ENCODE measurements at regions not wholly inside any gene's neighbourhood (a gene's known extent, or its start where the extent isn't known, plus 50 kb on each side); places are given as distances from the start of the nearest gene placed in this dataset.

DNA sequence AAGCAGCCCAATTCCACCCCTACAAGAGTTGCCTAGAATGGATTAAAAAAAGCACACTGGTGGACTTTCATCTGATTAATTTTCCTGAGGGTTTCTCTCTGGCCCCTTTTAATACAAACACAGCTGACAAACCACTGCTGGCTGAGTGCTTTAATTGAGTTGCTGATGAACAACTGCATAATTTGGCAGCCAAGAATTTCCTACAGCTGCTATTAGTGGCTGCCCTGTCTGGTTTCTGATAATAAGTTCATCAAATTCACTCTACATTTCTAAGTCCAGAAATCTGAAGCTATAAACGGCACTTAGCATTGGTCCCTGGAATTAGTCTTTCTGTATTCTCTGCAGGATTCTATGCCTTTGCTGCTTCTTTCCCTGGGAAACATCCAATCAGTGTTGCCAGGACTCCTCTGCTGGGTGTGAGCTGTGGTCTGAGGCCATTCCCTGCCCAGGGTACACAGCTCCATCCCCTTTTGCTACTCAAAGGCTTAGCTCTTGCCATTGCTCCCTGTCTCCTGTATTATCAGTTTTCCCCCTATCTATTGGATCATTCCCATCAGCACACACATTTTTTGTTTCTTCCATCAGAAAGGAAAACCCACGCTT, 110.6 kb downstream of the LSM5 start:
- H3K36me3 ChIP-seq (ENCODE audit: control insufficient read depth, insufficient read depth, low read length) = no peaks in the 10 kb centered on the region
- no peak for DNase-seq (ENCODE audit: extremely low read depth, insufficient read length)
- no peak overlapping the region for H3K4me3 ChIP-seq (replicated peaks; ENCODE audit: low read depth, low read length)
- no peaks in the 10 kb centered on the region for H3K27me3 ChIP-seq (replicated peaks; ENCODE audit: control insufficient read depth, insufficient read depth, low read length)
- TF ChIP-seq, protein P1, sequence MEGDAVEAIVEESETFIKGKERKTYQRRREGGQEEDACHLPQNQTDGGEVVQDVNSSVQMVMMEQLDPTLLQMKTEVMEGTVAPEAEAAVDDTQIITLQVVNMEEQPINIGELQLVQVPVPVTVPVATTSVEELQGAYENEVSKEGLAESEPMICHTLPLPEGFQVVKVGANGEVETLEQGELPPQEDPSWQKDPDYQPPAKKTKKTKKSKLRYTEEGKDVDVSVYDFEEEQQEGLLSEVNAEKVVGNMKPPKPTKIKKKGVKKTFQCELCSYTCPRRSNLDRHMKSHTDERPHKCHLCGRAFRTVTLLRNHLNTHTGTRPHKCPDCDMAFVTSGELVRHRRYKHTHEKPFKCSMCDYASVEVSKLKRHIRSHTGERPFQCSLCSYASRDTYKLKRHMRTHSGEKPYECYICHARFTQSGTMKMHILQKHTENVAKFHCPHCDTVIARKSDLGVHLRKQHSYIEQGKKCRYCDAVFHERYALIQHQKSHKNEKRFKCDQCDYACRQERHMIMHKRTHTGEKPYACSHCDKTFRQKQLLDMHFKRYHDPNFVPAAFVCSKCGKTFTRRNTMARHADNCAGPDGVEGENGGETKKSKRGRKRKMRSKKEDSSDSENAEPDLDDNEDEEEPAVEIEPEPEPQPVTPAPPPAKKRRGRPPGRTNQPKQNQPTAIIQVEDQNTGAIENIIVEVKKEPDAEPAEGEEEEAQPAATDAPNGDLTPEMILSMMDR (IDR thresholded peaks at IDR 0.05; ENCODE audit: insufficient read depth, low read length, poor library complexity, severe bottlenecking) = no peak

DNA sequence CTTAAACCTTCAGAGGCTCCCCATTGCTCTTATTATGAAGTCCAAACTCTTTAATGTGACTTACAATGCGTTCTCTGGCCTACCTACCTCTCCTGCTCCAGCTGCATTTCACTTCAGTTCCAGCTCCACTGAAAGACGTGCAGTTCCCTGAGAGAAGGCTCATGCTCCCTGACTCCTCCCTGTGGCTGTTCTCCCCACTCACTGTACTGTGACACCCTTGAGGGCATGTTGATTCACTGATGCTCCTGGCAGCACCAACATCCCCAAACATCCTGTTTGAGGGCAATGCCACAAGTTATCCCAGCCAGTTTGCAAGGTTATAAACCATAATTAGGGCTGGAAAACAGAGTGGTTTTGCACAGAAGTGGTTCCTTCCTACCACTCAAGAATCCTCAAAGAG, 111.2 kb downstream of the LSM5 start:
- Histone ChIP-seq H3K27me3 (replicated peaks; ENCODE audit: control insufficient read depth, insufficient read depth, low read length) (no peaks in the 10 kb centered on the region), H3K36me3 (ENCODE audit: control insufficient read depth, insufficient read depth, low read length) (no peaks in the 10 kb centered on the region), H3K4me3 (replicated peaks; ENCODE audit: low read depth, low read length) (no peak overlapping the region)
- TF ChIP-seq, protein P1 (IDR thresholded peaks at IDR 0.05; ENCODE audit: insufficient read depth, low read length, poor library complexity, severe bottlenecking) = no peak
- DNase-seq (ENCODE audit: extremely low read depth, insufficient read length) = no peak

DNA sequence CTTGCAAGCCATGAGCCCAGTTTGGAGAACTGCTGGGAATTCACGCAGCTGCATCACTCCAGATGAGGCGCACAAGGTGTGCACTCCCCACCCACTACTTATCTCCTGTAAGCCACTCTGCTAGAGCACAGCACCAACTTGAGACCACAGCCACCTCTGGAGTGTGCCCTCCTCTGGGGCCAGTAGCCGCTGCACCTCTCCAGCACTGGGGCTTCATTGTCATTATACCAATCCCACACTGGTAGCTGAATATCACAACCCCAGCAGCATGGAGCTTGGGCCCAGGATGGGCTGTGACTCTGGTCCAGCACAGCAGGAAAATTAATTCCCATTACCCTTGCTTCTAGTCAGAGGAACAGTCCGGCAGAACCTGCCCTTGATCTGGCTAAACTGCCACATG, 125.6 kb downstream of the LSM5 start:
- no peak for DNase-seq (ENCODE audit: extremely low read depth, insufficient read length)
- TF ChIP-seq, protein P1 (IDR thresholded peaks at IDR 0.05; ENCODE audit: insufficient read depth, low read length, poor library complexity, severe bottlenecking) = no peak
- Histone ChIP-seq H3K36me3 (ENCODE audit: control insufficient read depth, insufficient read depth, low read length) (no peaks in the 10 kb centered on the region), H3K4me3 (replicated peaks; ENCODE audit: low read depth, low read length) (no peak overlapping the region), H3K27me3 (replicated peaks; ENCODE audit: control insufficient read depth, insufficient read depth, low read length) (0 out of 2 replicates have a peak, but pooled peaks cover 1% of the 10 kb centered on the region)

DNA sequence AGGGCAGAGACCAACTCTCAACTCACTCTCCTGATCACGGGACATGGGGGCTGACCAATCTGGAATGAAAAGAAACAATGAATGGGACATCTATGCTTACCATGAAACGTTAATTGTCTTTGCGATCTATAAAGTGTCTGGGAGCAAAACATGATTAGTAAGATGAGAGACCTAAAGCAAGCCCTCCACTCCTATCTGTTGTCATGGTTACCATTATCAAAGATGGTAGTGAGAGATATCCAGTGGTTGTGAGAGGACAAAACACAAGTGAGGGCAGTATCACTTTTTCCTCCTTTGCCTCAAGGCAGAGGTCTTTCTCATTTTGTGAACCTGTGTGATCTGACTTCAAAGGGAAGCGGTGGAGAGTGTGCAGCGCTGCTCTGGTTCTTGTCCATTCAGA, 130.1 kb downstream of the LSM5 start:
- Histone ChIP-seq H3K36me3 (ENCODE audit: control insufficient read depth, insufficient read depth, low read length) (no peaks in the 10 kb centered on the region), H3K27me3 (replicated peaks; ENCODE audit: control insufficient read depth, insufficient read depth, low read length) (peaks cover 1% of the 10 kb centered on the region; the same call in 1 of the 2 replicates), H3K4me3 (replicated peaks; ENCODE audit: low read depth, low read length) (no peak overlapping the region)
- no peak for DNase-seq (ENCODE audit: extremely low read depth, insufficient read length)
- TF ChIP-seq, protein P1 (IDR thresholded peaks at IDR 0.05; ENCODE audit: insufficient read depth, low read length, poor library complexity, severe bottlenecking) = no peak

DNA sequence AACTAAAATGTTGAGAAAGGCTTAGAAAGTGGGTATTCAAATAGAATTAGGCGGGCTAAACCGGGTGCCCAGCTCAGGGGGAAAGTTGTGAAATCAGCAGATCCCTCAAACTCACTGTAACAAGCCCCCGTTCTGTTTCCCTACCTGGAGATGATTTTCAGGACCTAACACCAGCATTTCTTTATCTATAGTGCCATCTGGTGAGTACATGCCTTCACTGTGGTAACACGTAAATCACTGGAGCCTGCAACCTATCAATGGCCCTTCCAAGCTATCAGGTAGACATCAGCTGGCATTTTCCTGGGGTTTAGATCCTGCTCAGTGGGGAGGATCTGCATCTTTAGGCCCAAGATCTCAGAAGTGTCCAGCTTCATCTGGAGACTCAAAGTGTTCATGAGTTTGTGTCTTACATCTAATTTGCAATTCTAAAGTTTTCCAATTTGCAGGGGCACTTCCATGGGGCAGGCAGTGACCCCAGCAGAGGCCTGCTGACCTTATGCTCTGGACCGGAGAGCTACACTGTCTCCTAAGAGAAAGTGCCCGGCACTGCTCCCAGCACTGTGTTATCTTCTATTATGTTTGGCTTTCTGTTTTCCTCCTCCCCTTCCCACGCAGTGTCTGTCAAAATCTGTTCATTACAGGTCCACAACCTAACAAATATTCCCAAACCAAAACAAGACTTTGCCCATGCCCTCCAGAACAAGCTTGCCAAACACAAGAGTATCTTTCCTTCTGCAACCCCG, 132.5 kb downstream of the LSM5 start:
- Histone ChIP-seq H3K4me3 (replicated peaks; ENCODE audit: low read depth, low read length) (no peak overlapping the region), H3K36me3 (ENCODE audit: control insufficient read depth, insufficient read depth, low read length) (no peaks in the 10 kb centered on the region), H3K27me3 (replicated peaks; ENCODE audit: control insufficient read depth, insufficient read depth, low read length) (peaks cover 1% of the 10 kb centered on the region; the same call in 1 of the 2 replicates)
- TF ChIP-seq, protein P1 (IDR thresholded peaks at IDR 0.05; ENCODE audit: insufficient read depth, low read length, poor library complexity, severe bottlenecking) = peak; percentile 28
- no peak for DNase-seq (ENCODE audit: extremely low read depth, insufficient read length)
